Stimulated activated CD4-positive, alpha-beta T cell treated with anti-CD3 and anti-CD28 coated beads, Interleukin-2, amount 100 ng/mL, for 48 hours (primary cell): ENCODE measurements at regions not wholly inside any gene's neighbourhood (a gene's known extent, or its start where the extent isn't known, plus 50 kb on each side); places are given as distances from the start of the nearest gene placed in this dataset.
A peak's percentile ranks its signal among the peaks of the same experiment; 100 is the strongest.

ENCODE experiments used
- DNase-seq, 2 donors: peaks; one replicate each; pipeline ENCODE4 v3.0.0-alpha.2; 2020

DNA sequence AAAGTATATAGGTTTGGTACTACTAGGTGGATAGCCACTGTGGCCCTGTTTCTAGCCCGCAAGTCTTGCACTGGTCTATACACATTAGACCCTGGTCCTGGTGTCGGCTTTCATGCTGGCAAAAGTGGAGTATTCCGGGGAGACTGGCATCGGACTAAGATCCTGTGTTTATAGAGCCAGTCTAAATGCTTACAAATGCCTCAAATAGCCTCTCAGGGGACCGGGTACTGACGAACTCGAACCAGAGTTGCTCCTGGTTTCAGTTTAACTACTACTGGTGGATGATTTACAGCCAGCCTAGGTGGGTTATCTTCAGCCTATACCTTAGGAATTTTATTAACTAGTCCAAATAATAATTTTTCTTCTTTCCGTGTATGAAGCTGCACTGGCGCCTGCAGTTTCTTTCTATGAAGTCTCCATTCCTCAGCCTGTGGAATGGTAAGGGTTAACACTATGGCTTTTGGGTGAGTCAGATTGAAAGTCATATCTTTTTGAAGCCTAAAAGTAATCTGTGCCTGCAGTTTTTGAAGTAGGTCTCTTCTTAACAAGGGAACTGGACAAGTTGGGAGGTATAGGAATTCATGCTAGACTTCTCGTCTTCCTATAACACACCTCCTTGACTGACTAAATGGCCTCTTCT, 51.3 kb downstream of the OR10H4 start:
- no peak for DNase-seq

DNA sequence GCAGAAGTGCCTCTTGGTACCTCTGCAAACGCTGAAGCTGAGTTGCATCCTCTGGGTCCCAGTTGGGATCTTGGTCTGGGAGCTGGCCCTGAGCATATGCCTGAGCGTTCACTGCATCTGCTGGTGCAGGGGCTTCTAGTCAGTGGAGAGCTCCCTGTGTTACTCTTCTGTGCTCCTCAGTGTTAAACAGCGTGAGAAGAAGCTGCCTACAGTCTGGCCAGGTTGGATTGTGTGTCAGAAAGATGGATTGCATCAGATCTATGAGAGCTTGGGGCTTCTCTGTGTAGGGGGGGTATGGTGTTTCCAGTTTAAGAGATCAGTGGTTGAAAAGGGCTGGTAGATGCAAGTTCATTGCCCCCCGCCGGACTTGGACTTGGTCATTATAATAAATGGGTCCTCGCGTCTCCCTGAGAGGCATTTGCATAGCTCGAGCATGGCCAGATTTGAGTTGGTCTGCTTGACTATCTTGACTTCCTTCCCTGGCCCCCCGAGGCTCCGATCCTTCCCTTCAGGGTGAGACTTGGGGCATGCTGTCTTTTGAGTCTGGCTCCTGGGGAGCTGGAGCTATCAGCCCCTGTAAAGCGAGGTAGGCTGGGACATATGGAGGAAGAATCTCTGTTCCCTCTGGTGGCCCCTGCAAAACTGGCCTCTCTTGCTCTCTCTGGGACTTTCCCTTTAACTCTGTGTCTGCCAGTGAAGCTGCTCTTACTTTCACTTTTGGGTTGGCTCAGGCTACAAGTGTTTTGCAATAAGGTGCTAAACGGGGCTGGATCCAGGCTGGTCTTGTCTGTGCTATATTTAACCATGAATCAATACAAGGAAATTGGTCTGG, 52.9 kb downstream of the OR10H4 start:
- DNase-seq: peak; percentile 28 to 30

DNA sequence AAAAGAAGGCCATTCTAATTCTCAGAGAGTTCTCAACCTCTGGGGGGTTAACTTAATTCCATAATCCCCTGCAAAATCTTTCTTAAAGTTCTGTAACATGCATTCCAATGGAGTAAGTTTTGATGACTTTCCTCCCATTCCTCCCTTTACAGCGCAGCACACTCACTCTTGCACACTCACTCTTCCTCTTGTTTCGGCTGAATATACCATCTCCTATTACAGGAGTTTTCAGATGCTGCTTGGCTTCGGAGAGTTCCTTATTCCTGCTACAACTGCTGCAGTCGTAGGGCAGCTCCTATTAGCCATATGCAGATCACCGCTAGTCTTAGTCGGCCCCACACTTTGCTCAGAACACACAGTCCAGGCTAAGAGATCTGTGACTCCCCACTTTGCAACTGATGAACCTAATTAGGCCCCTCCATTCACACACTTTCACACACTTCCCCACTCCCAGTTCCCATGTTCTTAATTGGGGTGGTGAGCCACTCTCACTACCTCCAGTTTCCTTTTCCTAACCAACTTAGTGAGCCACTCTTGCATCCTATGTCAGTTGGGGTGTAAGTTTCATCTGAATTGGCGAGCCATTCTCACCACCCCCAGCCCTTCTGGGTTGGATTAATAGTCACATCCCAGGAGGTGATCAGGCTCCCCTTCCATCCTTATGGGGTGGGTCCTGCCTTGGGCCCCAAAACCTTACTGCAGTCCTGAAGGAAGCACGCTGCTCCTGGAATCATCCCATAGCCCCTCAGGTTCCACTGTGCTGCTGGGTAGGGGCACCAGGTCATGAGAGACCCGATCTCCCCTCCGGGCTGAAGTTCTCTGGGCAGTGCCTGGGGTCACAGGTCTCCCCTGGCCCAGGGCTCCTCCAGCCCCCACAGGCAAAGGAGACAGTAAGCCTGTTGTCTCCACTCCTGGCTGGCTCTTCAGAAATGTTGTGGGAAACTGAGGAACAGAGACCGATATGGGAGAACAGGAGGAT, 53.9 kb downstream of the OR10H4 start:
- DNase-seq: no peak

DNA sequence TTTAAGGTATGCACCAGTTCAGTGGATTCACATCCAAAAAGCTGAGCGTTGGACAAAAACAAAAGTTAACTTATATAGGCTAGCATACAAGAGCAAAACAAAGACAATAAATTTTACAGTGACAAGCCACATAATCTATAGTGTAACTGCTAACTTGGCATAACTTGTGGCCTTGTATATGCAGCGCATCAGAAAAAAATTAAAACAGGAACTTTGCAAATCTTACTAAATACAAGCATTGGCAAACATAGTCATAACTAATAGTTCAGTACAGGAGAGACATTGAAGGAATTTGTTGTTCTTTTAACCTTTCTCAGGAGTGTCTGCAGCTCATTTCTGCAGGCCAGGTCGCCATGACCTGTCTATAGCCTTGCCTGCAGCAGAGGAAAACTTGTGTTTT, 54.6 kb downstream of the OR10H4 start:
- no peak for DNase-seq

DNA sequence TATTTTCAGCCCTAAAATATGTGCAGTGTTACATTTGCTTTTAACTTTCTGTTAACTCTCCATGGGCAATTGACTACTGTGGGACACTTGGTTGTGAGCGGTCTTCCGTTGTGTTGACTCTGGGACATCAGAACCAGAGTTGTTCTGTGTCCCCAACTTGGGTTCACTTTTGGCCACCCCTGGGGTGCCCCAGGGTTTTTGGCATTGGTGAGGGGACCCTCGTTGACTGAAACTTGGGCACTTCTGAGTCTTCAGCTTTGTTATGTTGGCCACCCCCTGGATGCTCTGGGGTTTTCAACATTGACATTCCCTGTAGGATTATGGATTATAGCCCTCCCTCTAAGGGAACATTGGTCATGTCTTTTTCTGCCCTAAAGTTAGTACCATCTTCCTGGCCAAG, 57.1 kb downstream of the OR10H4 start:
- no peak for DNase-seq

DNA sequence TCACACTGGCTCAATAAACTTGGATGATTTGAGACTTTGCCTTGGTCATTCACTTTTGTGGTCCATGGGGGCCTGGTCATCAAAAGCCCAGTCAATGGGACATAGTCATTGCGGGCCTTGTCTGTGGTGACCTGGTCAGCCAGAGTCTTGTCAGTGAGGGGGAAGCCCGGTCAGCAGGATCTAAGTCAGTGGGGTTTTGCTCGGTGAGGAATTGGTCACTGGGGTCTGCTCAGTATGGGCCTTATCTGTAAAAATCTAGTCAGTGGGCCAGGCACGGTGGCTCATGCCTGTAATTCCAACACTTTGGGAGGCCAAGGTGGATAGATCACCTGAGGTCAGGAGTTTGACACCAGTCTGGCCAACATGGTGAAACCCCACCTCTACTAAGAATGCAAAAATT, 63.7 kb upstream of the TPM4 start:
- no peak for DNase-seq

DNA sequence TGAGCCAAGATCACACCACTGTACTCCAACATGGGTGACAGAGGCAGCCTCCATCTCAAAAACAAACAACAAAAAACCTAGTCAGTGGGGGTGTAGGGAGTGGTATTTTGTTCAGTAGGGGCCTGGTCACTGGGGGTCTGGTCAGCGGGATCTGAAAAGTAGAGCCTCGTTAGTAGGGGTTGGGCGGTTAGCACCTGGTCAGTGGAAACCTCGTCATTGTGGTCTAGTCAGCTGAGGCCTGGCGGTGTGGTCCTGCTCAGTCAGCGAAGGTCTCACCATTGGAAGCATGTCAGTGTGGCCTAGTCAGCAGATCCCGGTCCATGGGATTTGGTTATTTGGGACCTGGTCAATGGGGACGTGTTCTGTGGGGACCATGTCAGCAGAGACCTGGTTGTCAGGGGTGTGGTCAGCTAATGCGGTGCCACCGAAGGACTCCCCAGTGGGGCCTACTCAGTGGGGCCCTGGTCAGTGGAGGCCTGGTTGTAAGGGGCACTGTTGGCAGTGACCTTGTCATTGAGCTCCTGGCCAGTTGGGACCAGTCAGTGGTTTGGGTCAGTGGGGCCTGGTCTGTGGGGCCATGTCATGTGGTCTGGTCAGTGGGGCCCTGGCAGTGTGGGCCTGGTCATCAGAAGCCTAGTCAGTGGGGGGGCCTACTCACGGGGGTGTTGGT, 63.0 kb upstream of the TPM4 start:
- DNase-seq: no peak

DNA sequence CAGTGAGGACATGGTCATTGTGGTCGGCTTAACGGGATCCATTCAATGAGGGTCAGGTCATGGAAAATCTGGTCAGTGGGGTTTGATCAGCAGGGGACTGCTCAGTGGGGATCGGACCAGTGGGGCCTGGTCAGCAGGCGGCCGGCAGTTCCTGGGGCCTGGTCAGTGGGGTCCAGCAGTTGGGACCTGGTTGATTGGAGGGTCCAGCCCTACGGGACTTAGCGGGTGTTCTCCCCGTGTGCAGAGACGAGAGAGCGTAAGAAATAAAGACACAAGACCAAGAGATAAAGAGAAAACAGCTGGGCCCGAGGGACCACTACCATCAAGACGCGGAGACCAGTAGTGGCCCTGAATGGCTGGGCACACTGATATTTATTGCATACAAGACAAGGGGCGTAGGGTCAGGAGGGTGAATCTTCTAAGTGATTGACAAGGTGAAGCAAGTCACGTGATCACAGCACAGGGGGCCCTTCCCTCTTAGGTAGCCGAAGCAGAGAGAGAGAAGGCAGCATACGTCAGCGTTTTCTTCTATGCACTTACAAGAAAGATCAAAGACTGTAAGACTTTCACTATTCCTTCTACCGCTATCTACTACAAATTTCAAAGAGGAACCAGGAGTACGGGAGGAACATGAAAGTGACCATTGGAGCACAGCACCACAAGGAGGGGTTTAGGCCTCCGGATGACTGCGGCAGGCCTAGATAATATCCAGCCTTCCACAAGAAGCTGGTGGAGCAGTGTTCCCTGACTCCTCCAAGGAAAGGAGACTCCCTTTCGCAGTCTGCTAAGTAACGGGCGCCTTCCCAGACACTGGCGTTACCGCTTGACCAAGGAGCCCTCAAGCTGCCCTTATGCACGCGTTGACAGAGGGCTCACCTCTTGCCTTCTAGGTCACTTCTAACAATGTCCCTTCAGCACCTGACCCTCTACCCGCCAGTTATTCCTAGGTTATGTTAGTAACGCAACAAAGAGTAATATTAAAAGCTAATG, 62.1 kb upstream of the TPM4 start:
- DNase-seq: no peak

DNA sequence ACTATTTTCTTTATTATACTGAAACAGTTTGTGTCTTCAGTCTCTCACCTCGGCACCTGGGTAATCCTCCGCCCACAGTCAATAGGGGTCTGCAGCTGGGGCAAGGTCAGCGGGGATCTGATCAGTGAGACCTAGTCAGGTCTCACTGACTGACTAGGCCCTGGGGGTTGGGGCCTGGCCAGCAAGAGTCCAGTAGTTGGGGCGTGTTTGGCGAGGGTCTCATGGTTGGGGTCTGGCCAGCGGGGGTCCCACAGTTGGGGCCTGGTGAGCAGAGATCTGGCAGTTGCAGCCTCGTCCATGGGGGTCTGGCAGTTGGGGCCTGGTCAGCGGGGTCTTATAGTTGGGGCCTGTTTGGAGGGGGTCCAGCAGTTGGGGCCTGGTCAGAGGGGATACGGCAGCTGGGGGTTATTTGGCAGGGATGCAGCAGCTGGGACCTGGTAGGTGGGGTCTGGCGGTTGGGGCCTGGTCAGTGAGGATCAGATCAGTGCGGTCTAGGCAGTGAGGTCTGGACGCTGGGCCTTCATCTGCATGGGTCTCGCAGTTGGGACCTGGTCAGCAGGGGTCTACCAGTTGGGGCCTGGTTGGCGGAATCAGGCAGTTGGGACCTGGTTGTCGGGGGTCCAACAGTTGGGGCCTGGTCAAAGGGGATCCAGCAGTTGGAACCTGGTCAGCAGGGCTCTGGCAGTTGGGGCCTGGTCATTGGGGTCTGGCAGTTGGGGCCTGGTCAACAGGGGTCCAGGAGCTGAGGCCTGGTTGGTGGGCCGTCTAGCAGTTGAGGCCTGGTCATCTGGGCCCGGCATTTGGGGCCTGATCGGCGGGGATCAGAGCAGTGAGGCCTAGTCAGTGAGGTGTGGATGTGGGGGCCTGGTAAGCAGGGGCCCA, 61.1 kb upstream of the TPM4 start:
- DNase-seq: no peak

DNA sequence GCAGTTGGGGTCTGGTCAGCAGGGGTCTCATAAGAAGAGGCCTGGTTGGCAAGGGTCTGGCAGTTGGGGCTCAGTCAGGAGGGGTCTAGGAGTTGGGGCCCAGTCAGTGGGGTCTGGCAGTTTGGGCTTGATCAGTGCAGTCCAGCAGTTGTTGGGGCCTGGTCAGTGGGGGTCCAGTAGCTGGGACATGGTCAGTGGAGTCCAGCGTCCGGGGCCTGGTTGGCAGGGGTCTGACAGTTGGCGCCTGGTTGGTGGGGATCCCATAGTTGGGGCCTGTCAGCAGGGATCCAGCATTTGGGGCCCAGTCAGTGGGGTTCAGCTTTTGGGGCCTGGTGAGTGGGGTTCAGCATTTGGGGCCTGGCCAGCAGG, 60.5 kb upstream of the TPM4 start:
- no peak for DNase-seq

DNA sequence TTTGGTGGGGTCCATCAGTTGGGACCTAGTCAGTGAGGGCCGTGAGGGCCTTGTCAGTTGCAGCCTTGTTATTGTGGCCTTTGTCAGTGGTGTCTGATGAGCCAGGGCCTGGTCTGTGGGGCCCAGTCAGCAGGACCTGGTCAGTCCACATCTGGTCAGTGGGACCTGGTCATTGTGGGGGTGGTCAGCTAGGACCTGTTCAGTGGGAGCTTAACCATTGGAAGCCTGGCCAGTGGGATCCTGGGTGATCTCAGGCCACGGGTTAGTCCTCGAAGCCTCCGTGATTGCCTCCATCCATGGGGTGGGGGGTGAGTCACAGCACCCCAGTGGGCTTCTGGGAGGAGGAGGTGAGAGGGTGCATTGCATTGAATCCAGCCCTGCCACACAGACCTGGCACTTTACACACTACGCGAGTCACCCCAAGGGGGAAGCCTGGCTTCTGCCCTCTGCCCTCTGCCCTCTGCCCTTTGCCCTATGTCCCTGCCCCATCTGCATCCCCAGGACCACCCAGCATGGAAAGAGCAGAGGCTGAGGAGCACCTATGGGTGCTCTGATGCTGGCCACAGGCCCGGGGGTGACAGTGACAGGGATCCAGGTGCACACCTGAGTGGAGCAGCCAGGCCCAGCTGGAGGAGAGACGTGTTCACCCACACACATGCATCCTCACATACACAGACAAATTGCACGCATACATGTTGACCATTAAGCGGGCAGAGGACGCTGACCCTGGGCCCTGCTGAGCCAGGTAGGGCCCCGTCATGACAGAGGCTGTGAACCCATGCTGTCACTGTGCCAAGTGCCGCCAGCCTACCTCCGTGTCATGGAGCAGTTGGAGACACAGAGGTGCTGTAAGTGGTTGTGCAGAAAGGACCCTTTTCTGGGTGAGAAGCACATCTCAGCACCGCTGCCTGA, 59.8 kb upstream of the TPM4 start:
- DNase-seq: no peak

DNA sequence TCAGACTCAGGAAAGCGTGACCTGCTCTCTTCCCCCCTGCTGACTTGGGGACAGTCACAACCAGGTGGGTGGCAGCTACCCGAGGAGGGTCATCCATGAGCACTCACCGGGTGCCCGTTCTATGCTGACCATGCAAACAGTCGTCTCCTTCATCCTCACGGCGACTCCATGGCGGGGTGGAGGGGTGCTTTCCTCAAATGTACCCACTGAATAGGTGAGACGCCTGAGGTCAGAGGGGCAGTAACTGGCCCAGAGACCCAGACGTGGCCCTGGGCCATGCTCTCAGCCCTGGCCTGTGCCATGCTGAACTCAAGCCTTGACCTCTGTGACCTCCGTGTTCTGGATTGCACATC, 59.2 kb upstream of the TPM4 start:
- DNase-seq: no peak

DNA sequence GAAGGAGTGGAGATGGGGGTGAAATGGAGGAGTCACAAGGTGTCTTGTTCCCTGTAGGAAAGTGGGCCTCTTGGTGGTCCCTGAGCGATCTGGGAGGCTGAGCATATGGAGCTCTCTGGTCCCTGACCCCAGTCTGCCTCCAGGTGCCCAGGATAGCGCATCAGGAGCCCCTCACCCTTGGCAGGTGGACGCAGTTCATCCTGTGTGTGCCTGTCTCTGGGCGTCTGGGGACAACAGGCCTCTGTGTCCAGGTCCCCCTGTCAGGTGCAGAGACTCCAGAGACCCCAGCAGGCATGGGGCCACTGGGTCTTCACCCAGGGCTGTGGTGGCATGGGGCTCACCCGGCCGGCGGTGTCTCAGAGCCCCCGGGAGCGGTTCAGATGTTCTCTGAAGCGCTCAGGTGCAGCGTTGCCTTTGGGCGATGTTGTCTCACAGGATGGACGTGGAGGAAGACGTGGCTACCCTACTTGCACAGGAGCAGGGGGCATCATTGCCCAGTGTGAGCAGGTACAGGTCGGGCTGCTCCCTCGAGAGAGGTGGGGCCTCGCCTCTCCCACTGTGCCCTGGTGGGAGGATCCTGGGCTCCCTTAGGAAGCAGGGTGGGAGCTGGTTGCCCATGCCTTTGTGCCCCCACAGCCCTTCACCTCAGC, 58.1 kb upstream of the TPM4 start:
- DNase-seq: no peak

DNA sequence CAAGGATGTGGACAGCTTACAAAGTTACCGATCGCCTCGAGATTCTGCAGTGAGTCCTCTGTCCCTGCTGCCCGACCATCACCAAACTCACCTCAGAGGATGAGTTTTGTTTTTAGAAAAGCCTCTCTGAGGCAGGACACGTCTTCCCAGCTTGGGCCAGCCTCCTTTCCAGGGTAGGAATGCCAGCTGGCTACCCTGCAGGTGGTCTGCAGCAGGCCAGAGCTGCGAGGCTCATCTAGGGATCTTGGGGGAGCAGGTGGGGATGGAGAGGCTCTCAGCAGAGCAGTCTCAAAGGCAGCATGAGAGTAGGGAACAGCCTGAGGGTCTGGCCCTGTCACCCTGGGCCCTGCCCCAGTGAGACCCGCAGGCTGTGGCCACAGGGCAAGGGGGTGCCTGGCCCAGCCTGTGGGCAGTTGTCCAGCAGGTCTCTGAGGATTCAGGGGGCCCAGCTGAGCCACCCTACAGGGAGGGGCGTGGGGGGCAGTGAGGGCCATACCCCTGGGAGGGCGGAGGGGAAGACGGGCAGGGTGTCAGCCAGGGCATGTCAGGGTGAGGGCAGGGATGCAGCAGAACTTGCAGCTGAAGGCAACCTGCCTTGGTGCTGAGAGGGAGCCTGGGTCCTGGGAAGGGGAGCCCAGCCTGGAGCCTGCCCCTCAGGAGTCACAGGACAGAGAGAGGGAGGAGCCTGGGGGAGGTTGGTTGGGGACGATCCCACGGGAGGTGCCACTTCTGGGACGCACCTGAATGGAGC, 57.3 kb upstream of the TPM4 start:
- no peak for DNase-seq

DNA sequence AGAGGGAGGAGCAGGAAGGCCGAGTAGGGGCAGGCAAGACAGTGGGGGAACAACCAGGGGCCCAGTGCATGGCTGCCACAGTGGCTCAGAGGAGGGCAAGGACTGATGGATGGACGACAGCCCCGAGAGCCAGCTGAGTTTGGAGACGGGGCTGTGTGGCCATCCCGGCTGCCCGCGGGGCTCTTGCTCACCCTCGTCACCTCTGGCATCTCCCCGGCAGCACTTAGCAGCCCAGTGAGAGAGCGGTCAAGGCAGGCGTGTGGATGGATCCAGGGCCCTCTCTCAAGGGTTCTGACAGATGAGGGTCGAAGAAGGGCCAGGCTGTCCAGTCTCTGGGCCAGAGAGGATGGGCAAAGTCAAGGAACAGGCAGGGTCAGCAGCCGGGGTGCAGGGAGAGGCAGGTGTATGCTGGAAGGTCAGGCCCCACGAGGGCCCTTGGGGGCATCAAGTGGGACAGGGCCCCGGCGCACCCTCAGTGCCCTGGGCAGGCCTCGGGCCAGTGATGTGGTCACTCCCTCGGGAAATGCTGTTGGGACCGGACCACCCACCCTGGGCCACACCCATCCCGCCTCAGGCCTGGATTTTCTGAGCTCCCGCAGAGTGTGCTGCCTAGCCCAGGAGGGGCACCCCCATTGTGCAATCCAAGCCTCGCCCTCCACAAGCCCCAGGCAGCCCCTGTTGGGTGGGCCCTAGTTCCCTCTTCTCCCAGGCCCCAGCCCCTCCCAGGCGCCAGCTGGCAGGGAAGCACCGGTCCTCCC, 56.4 kb upstream of the TPM4 start:
- DNase-seq: no peak

DNA sequence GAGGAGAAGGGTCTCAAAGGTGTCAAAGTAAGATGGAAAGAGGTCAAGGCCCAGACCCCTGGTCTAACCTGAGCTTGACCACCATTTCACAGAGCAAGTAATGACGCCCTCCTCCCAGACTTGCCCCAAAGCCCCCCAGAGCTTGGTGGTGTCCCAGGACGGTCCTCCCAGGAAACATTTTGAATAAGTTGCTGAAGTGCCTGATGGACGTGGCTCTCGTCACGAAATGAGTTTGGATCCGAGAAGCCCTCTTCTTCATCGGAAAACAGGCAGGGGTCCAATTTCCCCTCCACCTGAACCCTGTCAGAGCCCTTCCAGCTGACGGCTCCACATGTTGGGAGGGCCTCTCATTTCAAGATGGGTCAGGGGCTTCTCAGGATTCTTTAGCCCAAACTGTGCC, 54.5 kb upstream of the TPM4 start:
- no peak for DNase-seq

DNA sequence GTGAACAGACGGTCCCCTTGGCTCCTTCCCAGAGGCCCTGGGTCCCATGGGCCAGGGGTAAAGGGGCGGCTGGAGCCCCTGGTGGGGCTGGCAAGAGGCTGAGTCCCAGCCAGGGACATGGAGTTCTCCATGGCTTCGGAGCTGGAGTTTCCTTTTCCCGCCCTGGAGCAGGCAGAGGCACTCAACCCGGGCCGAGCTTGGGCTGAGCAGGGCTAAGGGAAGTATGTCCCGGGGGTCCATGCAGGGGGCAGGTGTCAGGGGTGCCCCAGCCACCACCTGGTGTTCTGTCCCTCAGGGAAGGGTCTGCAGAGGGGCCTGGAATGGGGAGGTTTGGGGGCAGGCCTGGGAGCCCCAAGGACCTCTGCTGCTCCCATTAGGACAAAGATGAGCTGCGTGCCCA, 54.0 kb upstream of the TPM4 start:
- no peak for DNase-seq

DNA sequence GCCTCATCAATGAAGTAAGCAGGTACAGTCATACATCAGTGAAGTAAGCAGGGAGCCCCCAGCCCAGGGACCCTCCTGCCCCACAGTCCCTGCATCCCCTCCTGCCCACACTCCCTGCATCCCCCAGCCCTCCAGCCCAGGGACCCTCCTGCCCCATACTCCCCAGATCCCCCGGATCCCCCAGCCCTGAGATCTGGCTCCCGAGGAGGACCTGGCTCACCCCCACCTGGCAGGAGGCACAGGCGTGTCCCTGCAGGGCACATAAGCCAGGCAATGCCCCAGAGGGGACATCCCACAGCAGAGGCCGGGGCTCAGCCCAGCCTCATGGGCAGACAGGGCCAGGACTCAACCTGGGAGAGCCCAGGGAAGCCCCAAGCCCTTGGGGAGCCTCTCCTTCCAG, 53.6 kb upstream of the TPM4 start:
- no peak for DNase-seq
